ENCODE measurements at regions not wholly inside any gene's neighbourhood (a gene's known extent, or its start where the extent isn't known, plus 50 kb on each side); places are given as distances from the start of the nearest gene placed in this dataset.

DNA sequence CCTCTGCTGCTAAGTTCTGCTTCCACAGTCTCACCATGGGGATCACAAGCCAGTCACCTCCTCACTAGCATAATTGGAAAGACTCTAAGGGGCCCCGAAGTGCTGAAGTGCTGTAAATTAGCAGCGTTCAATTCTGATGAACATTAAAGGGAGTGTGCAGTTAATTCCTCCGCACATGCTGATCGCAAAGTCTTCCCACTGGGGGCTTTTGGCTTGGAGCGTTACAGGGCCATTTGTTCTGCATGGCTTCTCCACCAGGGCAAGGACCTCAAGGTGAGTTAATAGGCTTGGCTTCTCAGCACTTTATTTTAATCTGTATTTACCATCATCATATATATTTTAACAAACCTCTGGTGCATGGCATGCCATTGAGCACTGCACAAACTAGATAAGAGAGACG is 216.3 kb upstream of the PARD3B start:
- TF ChIP-seq, protein P1, sequence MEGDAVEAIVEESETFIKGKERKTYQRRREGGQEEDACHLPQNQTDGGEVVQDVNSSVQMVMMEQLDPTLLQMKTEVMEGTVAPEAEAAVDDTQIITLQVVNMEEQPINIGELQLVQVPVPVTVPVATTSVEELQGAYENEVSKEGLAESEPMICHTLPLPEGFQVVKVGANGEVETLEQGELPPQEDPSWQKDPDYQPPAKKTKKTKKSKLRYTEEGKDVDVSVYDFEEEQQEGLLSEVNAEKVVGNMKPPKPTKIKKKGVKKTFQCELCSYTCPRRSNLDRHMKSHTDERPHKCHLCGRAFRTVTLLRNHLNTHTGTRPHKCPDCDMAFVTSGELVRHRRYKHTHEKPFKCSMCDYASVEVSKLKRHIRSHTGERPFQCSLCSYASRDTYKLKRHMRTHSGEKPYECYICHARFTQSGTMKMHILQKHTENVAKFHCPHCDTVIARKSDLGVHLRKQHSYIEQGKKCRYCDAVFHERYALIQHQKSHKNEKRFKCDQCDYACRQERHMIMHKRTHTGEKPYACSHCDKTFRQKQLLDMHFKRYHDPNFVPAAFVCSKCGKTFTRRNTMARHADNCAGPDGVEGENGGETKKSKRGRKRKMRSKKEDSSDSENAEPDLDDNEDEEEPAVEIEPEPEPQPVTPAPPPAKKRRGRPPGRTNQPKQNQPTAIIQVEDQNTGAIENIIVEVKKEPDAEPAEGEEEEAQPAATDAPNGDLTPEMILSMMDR (IDR thresholded peaks at IDR 0.05; ENCODE audit: low read depth, low read length, missing control alignments): no peak
- DNase-seq (ENCODE audit: extremely low read depth, low read depth): no peak
- no peak overlapping the region for H3K4me3 ChIP-seq (replicated peaks; ENCODE audit: low read depth, low read length)

DNA sequence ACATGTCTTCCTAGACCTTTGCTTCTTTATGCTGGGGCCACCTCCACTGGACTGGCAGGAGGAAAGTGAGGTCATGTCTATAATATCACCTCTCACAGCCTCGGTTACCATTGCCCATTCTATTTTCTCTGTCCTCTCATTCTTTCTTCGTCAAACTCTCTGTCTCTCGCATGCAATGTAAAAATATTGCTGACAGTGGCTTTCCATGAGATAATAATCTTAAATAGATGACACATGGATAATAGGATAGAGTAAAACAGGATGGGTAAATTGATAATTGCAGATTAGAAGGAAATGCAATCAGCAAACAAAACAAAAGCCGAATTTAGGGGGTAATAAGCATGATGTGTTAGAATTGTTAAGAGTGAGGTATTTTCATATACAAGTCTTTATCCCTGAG is 215.7 kb upstream of the PARD3B start:
- H3K4me3 ChIP-seq (replicated peaks; ENCODE audit: low read depth, low read length): no peak overlapping the region
- no peak for DNase-seq (ENCODE audit: extremely low read depth, low read depth)
- TF ChIP-seq, protein P1 (IDR thresholded peaks at IDR 0.05; ENCODE audit: low read depth, low read length, missing control alignments): no peak

DNA sequence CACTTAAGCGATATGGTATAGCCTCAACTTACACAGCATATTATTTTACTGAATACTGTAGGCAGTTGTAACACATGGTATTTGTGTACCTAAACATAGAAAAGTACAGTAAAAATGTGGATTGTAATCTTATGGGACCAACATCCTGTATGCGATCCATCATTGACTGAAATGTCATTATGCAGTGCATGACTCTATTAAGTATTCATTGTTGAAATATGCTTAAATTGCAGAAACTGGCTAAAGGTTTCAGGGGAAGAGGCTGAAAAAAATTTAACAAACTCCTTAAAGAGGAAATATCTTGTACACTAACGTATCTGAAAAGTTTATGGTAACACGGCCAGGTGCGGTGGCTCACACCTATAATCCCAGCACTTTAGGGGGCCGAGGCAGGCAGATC is 214.1 kb upstream of the PARD3B start:
- TF ChIP-seq, protein P1 (IDR thresholded peaks at IDR 0.05; ENCODE audit: low read depth, low read length, missing control alignments): no peak
- H3K4me3 ChIP-seq (replicated peaks; ENCODE audit: low read depth, low read length): no peak overlapping the region
- no peak for DNase-seq (ENCODE audit: extremely low read depth, low read depth)

DNA sequence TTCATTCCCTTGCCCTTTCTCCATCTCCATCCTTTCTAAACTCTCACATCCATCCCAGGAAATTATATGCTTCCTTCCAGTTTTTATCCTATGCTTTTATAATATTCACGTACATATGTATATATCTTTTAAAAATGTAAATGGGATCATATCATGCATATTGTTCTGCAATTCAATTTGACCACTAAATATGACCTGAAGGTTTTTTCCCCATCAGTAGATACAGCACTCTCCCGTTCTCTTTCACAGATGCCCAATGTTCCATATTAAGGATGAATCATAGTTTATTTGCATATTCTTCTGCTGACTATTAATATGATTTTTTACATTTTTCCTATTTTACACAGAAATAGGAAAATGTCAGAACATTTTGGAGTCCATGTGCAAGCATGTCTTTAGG is 213.3 kb upstream of the PARD3B start:
- no peak overlapping the region for H3K4me3 ChIP-seq (replicated peaks; ENCODE audit: low read depth, low read length)
- no peak for DNase-seq (ENCODE audit: extremely low read depth, low read depth)
- TF ChIP-seq, protein P1 (IDR thresholded peaks at IDR 0.05; ENCODE audit: low read depth, low read length, missing control alignments): no peak

DNA sequence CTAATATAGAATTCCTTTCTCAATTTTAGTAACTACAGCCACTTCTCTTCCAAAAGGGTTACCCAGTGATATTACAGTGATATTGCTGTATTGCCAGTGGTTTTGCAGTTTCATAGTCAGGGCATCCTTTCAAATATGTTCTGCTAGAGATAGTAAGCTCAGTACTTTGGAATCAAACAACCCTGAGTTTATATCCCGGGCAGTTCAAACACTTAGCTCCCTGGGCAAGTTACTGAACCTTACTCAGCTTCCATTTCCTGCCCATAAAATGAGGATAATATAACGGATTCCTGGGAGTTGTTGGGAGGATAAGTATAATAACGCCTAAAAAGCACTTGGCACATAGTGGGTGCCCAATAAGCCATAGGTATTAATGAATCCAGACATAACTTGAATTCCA is 212.6 kb upstream of the PARD3B start:
- TF ChIP-seq, protein P1 (IDR thresholded peaks at IDR 0.05; ENCODE audit: low read depth, low read length, missing control alignments): no peak
- DNase-seq (ENCODE audit: extremely low read depth, low read depth): no peak
- no peak overlapping the region for H3K4me3 ChIP-seq (replicated peaks; ENCODE audit: low read depth, low read length)

DNA sequence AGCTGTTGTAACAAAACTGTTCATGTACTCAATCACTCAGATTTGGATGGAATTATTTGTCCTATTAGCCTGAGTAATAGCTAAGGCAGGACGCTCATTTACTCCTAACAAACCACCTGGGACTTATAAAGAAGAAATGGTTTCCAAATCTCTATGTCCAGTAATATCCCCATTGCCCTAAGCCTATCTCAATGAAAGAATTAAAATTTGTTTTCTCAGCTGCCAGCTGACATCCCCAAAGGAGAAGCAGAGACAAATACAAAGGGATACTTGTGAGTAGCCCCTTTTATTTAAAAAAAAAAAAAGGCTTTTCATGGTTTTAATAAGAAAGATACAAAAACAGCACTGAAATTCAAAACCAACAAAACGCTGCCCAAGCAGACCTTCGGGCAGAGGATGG is 211.4 kb upstream of the PARD3B start:
- no peak overlapping the region for H3K4me3 ChIP-seq (replicated peaks; ENCODE audit: low read depth, low read length)
- DNase-seq (ENCODE audit: extremely low read depth, low read depth): no peak
- TF ChIP-seq, protein P1 (IDR thresholded peaks at IDR 0.05; ENCODE audit: low read depth, low read length, missing control alignments): no peak

DNA sequence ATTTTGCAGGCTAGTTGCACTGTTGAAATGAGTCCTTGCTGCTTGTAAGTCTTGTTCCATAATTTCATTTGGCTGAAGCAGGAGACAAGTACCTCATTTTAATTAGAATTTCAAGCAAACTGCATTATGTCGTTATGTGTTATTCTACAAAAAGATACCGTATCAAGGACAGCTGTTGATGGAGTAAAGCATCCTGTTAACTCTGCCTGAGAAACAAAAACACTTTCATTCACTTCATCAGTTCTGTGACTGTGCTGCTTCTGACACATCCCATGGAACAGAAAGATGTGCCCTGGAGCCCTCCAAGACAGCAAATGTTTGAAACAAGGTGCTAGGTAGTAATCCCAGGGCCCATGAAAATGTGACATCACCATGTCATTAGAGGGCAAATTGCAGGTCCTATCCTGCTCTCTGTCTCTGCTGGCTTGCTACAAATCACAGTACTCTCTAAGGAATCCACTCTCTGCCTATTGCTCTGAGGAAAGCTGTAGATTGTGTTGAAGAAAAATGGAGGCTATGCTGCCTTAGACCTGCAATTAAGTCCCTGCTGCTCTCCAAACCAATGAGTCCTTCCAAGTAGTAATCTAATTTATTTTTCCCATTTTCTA is 209.7 kb upstream of the PARD3B start:
- DNase-seq (ENCODE audit: extremely low read depth, low read depth): no peak
- H3K4me3 ChIP-seq (replicated peaks; ENCODE audit: low read depth, low read length): no peak overlapping the region
- TF ChIP-seq, protein P1 (IDR thresholded peaks at IDR 0.05; ENCODE audit: low read depth, low read length, missing control alignments): no peak

All from HFF-Myc (cell line).